GM23248 (cell line): ENCODE measurements at regions not wholly inside any gene's neighbourhood (a gene's known extent, or its start where the extent isn't known, plus 50 kb on each side); places are given as distances from the start of the nearest gene placed in this dataset.

Experiments used
- DNase-seq: peaks from one replicate; pipeline ENCODE4 v3.0.0-alpha.2; 2015
- H2AFZ ChIP-seq: fragments of 200-600 bp; sonication (generic); 2 replicates; pipeline ENCODE4 v1.6.1; 2016; ENCODE audit warnings: antibody characterized with exemption
- H3F3A ChIP-seq: fragments of 200-600 bp; sonication (generic); 2 replicates; pipeline ENCODE4 v1.6.1; 2016; ENCODE audit warnings: mild to moderate bottlenecking, antibody characterized with exemption, mixed run types; ENCODE audit not compliant: insufficient read depth
- H3K27ac ChIP-seq: fragments of 200-600 bp; sonication (generic); 2 replicates; pipeline ENCODE4 v1.5.1; 2016; ENCODE audit warnings: mild to moderate bottlenecking
- H3K27me3 ChIP-seq: fragments of 200-600 bp; sonication (generic); replicated peaks from 2 replicates; pipeline ENCODE4 v1.6.1; 2016; ENCODE audit warnings: mild to moderate bottlenecking; ENCODE audit not compliant: insufficient read depth
- H3K36me3 ChIP-seq: fragments of 200-600 bp; sonication (generic); 2 replicates; pipeline ENCODE4 v1.6.1; 2016; ENCODE audit warnings: low read depth, mild to moderate bottlenecking
- H3K4me1 ChIP-seq: fragments of 200-600 bp; sonication (generic); 2 replicates; pipeline ENCODE4 v1.6.1; 2016; ENCODE audit warnings: mild to moderate bottlenecking; ENCODE audit not compliant: insufficient read depth
- H3K4me2 ChIP-seq: fragments of 200-600 bp; sonication (generic); one replicate; pipeline ENCODE4 v1.6.1; 2016; ENCODE audit warnings: mild to moderate bottlenecking; ENCODE audit not compliant: unreplicated experiment
- H3K4me3 ChIP-seq: fragments of 200-600 bp; sonication (generic); 2 replicates; pipeline ENCODE4 v1.5.1; 2016; ENCODE audit warnings: mild to moderate bottlenecking
- H3K79me2 ChIP-seq: fragments of 200-600 bp; sonication (generic); 2 replicates; pipeline ENCODE4 v1.6.1; 2016; ENCODE audit warnings: mild to moderate bottlenecking; ENCODE audit not compliant: insufficient read depth
- H3K9ac ChIP-seq: fragments of 200-600 bp; sonication (generic); 2 replicates; pipeline ENCODE4 v1.6.1; 2016; ENCODE audit warnings: mild to moderate bottlenecking
- H3K9me2 ChIP-seq: fragments of 200-600 bp; sonication (generic); 2 replicates; pipeline ENCODE4 v1.6.1; 2016; ENCODE audit warnings: mixed run types, mild to moderate bottlenecking, moderate library complexity; ENCODE audit not compliant: insufficient read depth
- H3K9me3 ChIP-seq: fragments of 200-600 bp; sonication (generic); one replicate; pipeline ENCODE4 v1.6.1; 2017; ENCODE audit warnings: low read depth
- H4K20me1 ChIP-seq: fragments of 200-600 bp; sonication (generic); 2 replicates; pipeline ENCODE4 v1.6.0; 2016; ENCODE audit not compliant: insufficient read depth
- EZH2 ChIP-seq: fragments of 200-600 bp; sonication (generic); IDR thresholded peaks from 2 replicates; pipeline ENCODE4 v1.6.1; 2018; ENCODE audit warnings: antibody characterized with exemption, mild to moderate bottlenecking; ENCODE audit not compliant: insufficient read depth, poor library complexity, severe bottlenecking
- EZH2phosphoT487 ChIP-seq: fragments of 200-600 bp; sonication (generic); IDR thresholded peaks from 2 replicates; pipeline ENCODE4 v1.6.1; 2018; ENCODE audit warnings: antibody characterized with exemption, moderate library complexity, mild to moderate bottlenecking, low read depth; ENCODE audit not compliant: insufficient read depth
- WGBS, 2 experiments: methylation state at CpG; one replicate each; pipeline ENCODE4 v1.1.6; 2015 to 2017; ENCODE audit warnings: low lambda C conversion rate in 2 of 2, low coverage in 1 of 2; ENCODE audit errors: missing lambda C conversion rate in 2 of 2; 5-methylcytosine and 5-hydroxymethylcytosine counted together
- in situ Hi-C: fragments of 300-500 bp; cut with MboI; formaldehyde crosslinking; loops from 2 replicates; pipeline ENCODE4 v1.15.0; 2020

DNA sequence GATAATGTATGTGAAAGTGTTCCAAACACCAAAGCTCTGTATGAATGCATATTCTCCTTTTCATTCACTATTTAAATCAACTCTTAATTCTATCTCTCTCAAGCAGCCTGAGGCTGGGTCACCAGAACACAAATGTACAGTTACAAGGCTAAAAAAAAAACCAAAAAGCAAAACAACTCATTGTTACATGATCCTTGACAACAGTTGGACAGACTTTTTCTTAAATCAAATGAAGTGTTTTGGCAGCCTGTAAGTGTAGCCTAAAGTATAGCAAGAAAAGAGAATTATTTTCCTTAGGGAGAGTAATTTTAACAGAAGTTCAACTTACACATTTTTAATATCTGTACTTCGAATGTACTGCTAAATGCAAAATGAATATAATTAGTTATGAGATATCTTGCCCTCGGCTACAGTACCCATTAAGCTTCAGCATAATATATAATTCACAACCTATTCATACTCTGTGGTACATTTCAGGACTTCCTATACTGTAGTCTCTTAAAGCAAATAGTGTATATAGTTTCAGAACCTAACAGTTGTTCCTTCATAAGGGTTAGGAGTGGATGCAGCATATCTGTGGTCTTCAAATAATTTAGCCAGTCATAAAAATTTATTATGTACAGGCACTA lies 214.0 kb upstream of the BTG1 start:
- H3K79me2 ChIP-seq = no peaks in the 10 kb centered on the region
- H4K20me1 ChIP-seq = no peaks in the 10 kb centered on the region
- H3K27ac ChIP-seq = no peak overlapping the region
- no peak overlapping the region for H3K4me2 ChIP-seq
- H3K36me3 ChIP-seq = no peaks in the 10 kb centered on the region
- in situ Hi-C loops = no loop called here
- TF ChIP-seq EZH2phosphoT487 = no peak
- no peak for TF ChIP-seq EZH2
- H3K4me3 ChIP-seq = no peak overlapping the region
- H2AFZ ChIP-seq = no peak overlapping the region
- H3F3A ChIP-seq = no peaks in the 10 kb centered on the region
- no peaks in the 10 kb centered on the region for H3K27me3 ChIP-seq
- H3K9ac ChIP-seq = no peak overlapping the region
- WGBS, 2 experiments = 92 to 98% methylated on average over 2 of the region's 2 CpGs
- DNase-seq = no peak
- no peaks in the 10 kb centered on the region for H3K9me3 ChIP-seq
- H3K9me2 ChIP-seq = no peaks in the 10 kb centered on the region
- peaks cover 7% of the 10 kb centered on the region for H3K4me1 ChIP-seq

DNA sequence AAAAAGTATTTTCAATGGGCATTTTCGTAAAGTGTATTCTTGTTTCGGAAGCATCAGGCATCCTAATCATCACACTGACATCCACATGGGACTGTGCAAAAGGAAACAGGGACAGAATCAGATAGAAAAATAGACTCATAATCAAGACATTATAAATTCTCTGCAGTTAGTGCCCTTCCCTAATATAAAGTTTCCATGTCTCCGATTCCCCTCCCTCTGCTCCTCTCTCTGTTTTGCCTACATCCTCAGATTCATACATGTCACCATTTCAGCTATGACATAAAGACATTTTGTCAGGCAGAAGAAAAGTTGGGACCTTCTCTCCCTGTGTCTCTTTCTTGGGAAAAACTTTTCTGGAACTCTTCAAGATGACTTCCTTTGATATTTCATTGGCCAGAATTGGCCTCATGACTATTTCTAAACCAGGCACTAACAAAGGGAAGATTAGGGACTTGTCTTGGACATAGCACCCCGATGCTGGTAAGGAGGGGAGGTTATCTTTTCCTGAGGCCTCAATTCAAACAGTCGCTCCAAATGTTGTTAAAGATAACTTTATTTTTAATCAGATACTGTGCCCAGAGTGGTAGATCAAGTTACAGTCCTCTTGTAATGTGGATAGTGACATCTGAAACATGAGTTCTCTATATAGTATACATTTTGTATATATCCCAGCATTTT lies 212.1 kb upstream of the BTG1 start:
- Histone ChIP-seq H3K9me2 (no peaks in the 10 kb centered on the region), H3K9me3 (no peaks in the 10 kb centered on the region), H3K9ac (no peak overlapping the region), H3F3A (no peaks in the 10 kb centered on the region), H3K4me1 (no peaks in the 10 kb centered on the region), H3K4me2 (no peak overlapping the region), H3K27ac (no peak overlapping the region), H3K4me3 (no peak overlapping the region), H2AFZ (no peak overlapping the region), H3K79me2 (no peaks in the 10 kb centered on the region), H4K20me1 (no peaks in the 10 kb centered on the region), H3K27me3 (no peaks in the 10 kb centered on the region), H3K36me3 (no peaks in the 10 kb centered on the region)
- in situ Hi-C loops = no loop called here
- WGBS, 2 experiments = 86 to 92% methylated on average over 5 of the region's 5 CpGs
- DNase-seq = no peak
- TF ChIP-seq EZH2 = no peak
- TF ChIP-seq EZH2phosphoT487 = no peak

DNA sequence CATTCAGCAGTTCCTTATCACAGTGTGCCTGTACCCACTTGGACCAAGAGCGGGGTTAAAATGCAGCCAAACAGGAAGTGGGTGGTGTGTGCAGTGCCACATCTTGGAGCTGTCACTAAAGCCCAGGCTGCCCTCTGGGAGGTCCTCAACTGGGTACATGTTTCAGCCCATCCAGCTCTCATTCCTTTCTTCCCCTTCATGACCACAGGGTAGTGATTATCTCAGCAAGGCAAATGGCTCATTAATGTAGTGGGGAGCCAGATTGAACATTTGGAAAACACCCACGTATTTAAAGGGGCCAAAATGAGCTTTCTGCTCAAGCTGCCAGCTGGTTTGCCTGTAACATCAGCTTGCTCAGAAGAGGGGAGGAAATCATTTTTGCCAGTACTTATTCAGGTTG lies 210.8 kb upstream of the BTG1 start:
- Histone ChIP-seq H3K79me2 (no peaks in the 10 kb centered on the region), H3K4me2 (no peak overlapping the region), H3K9ac (no peak overlapping the region), H3K9me2 (no peaks in the 10 kb centered on the region), H3K9me3 (no peaks in the 10 kb centered on the region), H3K27me3 (no peaks in the 10 kb centered on the region), H3K4me1 (no peaks in the 10 kb centered on the region), H3K36me3 (no peaks in the 10 kb centered on the region), H3F3A (no peaks in the 10 kb centered on the region), H3K4me3 (no peak overlapping the region), H4K20me1 (no peaks in the 10 kb centered on the region), H3K27ac (no peak overlapping the region), H2AFZ (no peak overlapping the region)
- WGBS, 2 experiments = 43 to 53% methylated on average over 2 of the region's 2 CpGs
- in situ Hi-C loops = no loop called here
- peak; percentile 25 for DNase-seq
- TF ChIP-seq EZH2phosphoT487 (no peak), EZH2 (no peak)

GRCh38 chr12:92349635-92350034 lies 204.0 kb upstream of the BTG1 start:
- in situ Hi-C loops = no loop called here
- H3K4me3 ChIP-seq = no peak overlapping the region
- no peaks in the 10 kb centered on the region for H3F3A ChIP-seq
- H3K79me2 ChIP-seq = no peaks in the 10 kb centered on the region
- 95 to 100% methylated on average over 1 of the region's 1 CpG for whole genome bisulfite sequencing, 2 experiments
- DNase-seq = no peak
- TF ChIP-seq EZH2phosphoT487 (no peak), EZH2 (no peak)
- H3K9ac ChIP-seq = no peak overlapping the region
- no peak overlapping the region for H2AFZ ChIP-seq
- no peaks in the 10 kb centered on the region for H3K36me3 ChIP-seq
- no peak overlapping the region for H3K27ac ChIP-seq
- no peaks in the 10 kb centered on the region for H3K27me3 ChIP-seq
- H3K9me2 ChIP-seq = no peaks in the 10 kb centered on the region
- H3K4me1 ChIP-seq = no peaks in the 10 kb centered on the region
- H4K20me1 ChIP-seq = no peaks in the 10 kb centered on the region
- H3K4me2 ChIP-seq = no peak overlapping the region
- H3K9me3 ChIP-seq = no peaks in the 10 kb centered on the region
